ENCODE measurements at regions not wholly inside any gene's neighbourhood (a gene's known extent, or its start where the extent isn't known, plus 50 kb on each side); places are given as distances from the start of the nearest gene placed in this dataset.
"Not testable (repeated sequence)": the region's sequence is repeated elsewhere in the genome, so short reads cannot be mapped to it uniquely, and the experiment has no call there.

DNA sequence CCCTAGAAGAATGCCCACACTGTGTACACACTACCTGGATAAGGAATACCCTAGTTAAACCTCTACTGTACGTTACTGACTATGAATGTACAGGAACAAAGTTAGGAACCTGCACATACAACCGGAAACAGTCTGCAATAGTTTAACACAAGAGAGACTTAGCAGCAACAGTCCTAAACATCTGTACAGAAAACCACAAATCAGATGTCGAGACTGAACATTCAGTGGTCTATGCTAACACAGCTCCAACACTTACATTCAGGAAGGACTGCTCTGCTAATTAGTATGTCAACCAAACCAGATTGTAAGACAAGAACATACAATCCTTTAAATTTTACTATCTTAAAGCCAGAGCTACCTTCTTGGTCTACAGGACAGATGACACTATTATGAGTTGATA is 104.9 kb downstream of the ZNF429 start:
- no TSS peak for BruUV-seq (replicated peaks)
- no peaks in the 10 kb centered on the region for H3K36me3 ChIP-seq (ENCODE audit: control insufficient read depth, insufficient read depth, low read length)
- Mint-ChIP-seq H3K4me3 (ENCODE audit: unreplicated experiment) (no peak overlapping the region), H3K27me3 (ENCODE audit: insufficient read depth, unreplicated experiment) (no peaks in the 10 kb centered on the region), H3K27ac (ENCODE audit: unreplicated experiment) (no peak overlapping the region), H3K4me1 (ENCODE audit: low read depth, unreplicated experiment) (no peaks in the 10 kb centered on the region), H3K9me3 (ENCODE audit: unreplicated experiment) (peaks cover 18% of the 10 kb centered on the region), H3K36me3 (ENCODE audit: insufficient read depth, unreplicated experiment) (peaks cover 5% of the 10 kb centered on the region)
- no peaks in the 10 kb centered on the region for H3K9me3 ChIP-seq
- no peak overlapping the region for H3K4me3 ChIP-seq (ENCODE audit: low read depth, low read length)
- intact Hi-C loops (cut with micrococcal nuclease; ENCODE audit: unreplicated experiment) = no loop called here
- H3K27me3 ChIP-seq (replicated peaks; ENCODE audit: control insufficient read depth, insufficient read depth, low read length) = no peaks in the 10 kb centered on the region
- POLR2A ChIA-PET = no interaction called here
- TF ChIP-seq, protein P1, sequence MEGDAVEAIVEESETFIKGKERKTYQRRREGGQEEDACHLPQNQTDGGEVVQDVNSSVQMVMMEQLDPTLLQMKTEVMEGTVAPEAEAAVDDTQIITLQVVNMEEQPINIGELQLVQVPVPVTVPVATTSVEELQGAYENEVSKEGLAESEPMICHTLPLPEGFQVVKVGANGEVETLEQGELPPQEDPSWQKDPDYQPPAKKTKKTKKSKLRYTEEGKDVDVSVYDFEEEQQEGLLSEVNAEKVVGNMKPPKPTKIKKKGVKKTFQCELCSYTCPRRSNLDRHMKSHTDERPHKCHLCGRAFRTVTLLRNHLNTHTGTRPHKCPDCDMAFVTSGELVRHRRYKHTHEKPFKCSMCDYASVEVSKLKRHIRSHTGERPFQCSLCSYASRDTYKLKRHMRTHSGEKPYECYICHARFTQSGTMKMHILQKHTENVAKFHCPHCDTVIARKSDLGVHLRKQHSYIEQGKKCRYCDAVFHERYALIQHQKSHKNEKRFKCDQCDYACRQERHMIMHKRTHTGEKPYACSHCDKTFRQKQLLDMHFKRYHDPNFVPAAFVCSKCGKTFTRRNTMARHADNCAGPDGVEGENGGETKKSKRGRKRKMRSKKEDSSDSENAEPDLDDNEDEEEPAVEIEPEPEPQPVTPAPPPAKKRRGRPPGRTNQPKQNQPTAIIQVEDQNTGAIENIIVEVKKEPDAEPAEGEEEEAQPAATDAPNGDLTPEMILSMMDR (IDR thresholded peaks at IDR 0.05; ENCODE audit: insufficient read depth in 1 of 2, low read depth in 1 of 2, low read length in 1 of 2, severe bottlenecking in 1 of 2, unreplicated experiment in 1 of 2) = no peak
- no peak for DNase-seq
- no peaks in the 10 kb centered on the region for H3K4me1 ChIP-seq
- CTCF ChIA-PET = no interaction called here

DNA sequence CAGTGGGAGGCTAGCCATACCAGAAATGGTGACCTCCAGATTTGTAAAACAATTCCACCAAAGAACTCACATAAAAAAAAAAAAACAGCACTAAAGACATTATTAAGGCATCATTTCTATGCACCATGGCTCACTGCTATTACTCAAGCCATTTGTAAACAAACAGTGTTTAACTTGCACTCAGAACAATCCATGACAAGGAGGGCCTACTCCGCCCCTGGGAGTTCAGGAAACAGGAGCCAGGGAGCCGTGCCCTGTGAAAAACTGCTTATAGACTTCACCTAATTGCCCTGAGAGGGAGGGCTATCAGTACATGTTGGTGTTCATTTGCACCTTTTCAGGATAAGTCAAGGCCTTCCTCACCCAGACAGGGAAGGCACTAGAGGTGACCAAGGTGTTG is 103.2 kb downstream of the ZNF429 start:
- Mint-ChIP-seq H3K4me3 (ENCODE audit: unreplicated experiment) (no peak overlapping the region), H3K27ac (ENCODE audit: unreplicated experiment) (no peak overlapping the region), H3K9me3 (ENCODE audit: unreplicated experiment) (peaks cover 35% of the 10 kb centered on the region), H3K4me1 (ENCODE audit: low read depth, unreplicated experiment) (no peaks in the 10 kb centered on the region), H3K27me3 (ENCODE audit: insufficient read depth, unreplicated experiment) (no peaks in the 10 kb centered on the region), H3K36me3 (ENCODE audit: insufficient read depth, unreplicated experiment) (peaks cover 5% of the 10 kb centered on the region)
- no TSS peak for BruUV-seq (replicated peaks)
- CTCF ChIA-PET = no interaction called here
- intact Hi-C loops (cut with micrococcal nuclease; ENCODE audit: unreplicated experiment) = no loop called here
- no peak for DNase-seq
- TF ChIP-seq, protein P1 (IDR thresholded peaks at IDR 0.05; ENCODE audit: insufficient read depth in 1 of 2, low read depth in 1 of 2, low read length in 1 of 2, severe bottlenecking in 1 of 2, unreplicated experiment in 1 of 2) = no peak
- Histone ChIP-seq H3K9me3 (no peaks in the 10 kb centered on the region), H3K4me1 (no peaks in the 10 kb centered on the region), H3K27me3 (replicated peaks; ENCODE audit: control insufficient read depth, insufficient read depth, low read length) (no peaks in the 10 kb centered on the region), H3K4me3 (ENCODE audit: low read depth, low read length) (no peak overlapping the region), H3K36me3 (ENCODE audit: control insufficient read depth, insufficient read depth, low read length) (no peaks in the 10 kb centered on the region)
- POLR2A ChIA-PET = no interaction called here

DNA sequence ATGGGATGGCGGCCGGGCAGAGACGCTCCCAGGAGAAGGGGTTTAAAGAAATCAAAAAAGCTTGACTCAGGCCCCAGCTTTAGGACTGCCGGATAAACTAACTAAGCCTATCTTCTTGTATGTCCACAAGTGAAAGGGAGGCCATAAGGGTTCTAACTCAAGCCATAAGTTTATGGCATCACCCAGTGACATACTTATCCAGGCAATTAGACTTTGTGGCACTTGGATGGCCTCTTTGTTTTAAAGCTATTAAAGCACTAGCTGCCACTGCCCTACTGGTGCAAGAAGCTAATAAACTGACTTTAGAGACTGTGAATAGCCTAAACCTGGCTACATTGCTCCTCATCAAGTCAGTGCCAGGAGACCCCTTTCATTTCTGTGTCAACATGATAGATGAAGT is 102.0 kb downstream of the ZNF429 start:
- Histone ChIP-seq H3K4me1 (no peaks in the 10 kb centered on the region), H3K27me3 (replicated peaks; ENCODE audit: control insufficient read depth, insufficient read depth, low read length) (no peaks in the 10 kb centered on the region), H3K4me3 (ENCODE audit: low read depth, low read length) (no peak overlapping the region), H3K9me3 (no peaks in the 10 kb centered on the region), H3K36me3 (ENCODE audit: control insufficient read depth, insufficient read depth, low read length) (no peaks in the 10 kb centered on the region)
- Mint-ChIP-seq H3K4me1 (ENCODE audit: low read depth, unreplicated experiment) (no peaks in the 10 kb centered on the region), H3K27me3 (ENCODE audit: insufficient read depth, unreplicated experiment) (no peaks in the 10 kb centered on the region), H3K4me3 (ENCODE audit: unreplicated experiment) (no peak overlapping the region), H3K36me3 (ENCODE audit: insufficient read depth, unreplicated experiment) (peaks cover 5% of the 10 kb centered on the region), H3K27ac (ENCODE audit: unreplicated experiment) (no peak overlapping the region), H3K9me3 (ENCODE audit: unreplicated experiment) (peaks cover 37% of the 10 kb centered on the region)
- no TSS peak for BruUV-seq (replicated peaks)
- TF ChIP-seq, protein P1 (IDR thresholded peaks at IDR 0.05; ENCODE audit: insufficient read depth in 1 of 2, low read depth in 1 of 2, low read length in 1 of 2, severe bottlenecking in 1 of 2, unreplicated experiment in 1 of 2) = no peak
- intact Hi-C loops (cut with micrococcal nuclease; ENCODE audit: unreplicated experiment) = no loop called here
- ChIA-PET POLR2A (no interaction called here), CTCF (no interaction called here)
- DNase-seq = no peak

DNA sequence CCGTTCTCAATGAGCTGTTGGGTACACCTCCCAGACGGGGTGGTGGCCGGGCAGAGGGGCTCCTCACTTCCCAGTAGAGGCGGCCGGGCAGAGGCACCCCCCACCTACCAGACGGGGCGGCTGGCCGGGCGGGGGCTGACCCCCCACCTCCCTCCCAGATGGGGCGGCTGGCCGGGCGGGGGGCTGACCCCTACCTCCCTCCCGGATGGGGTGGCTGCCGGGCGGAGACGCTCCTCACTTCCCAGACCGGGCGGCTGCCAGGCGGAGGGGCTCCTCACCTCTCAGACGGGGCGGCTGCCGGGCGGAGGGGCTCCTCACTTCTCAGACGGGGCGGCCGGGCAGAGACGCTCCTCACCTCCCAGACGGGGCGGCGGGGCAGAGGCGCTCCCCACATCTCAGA is 101.6 kb downstream of the ZNF429 start:
- CTCF ChIA-PET; H3K4me3 ChIP-seq (ENCODE audit: low read depth, low read length); BruUV-seq (replicated peaks); H3K36me3 Mint-ChIP-seq (ENCODE audit: insufficient read depth, unreplicated experiment); H3K4me1 Mint-ChIP-seq (ENCODE audit: low read depth, unreplicated experiment); H3K9me3 ChIP-seq; H3K4me1 ChIP-seq; H3K4me3 Mint-ChIP-seq (ENCODE audit: unreplicated experiment); intact Hi-C loops (cut with micrococcal nuclease; ENCODE audit: unreplicated experiment); H3K27ac Mint-ChIP-seq (ENCODE audit: unreplicated experiment); H3K27me3 Mint-ChIP-seq (ENCODE audit: insufficient read depth, unreplicated experiment); DNase-seq; H3K27me3 ChIP-seq (replicated peaks; ENCODE audit: control insufficient read depth, insufficient read depth, low read length); POLR2A ChIA-PET; H3K36me3 ChIP-seq (ENCODE audit: control insufficient read depth, insufficient read depth, low read length): not testable (repeated sequence)
- peaks cover 32% of the 10 kb centered on the region for H3K9me3 Mint-ChIP-seq (ENCODE audit: unreplicated experiment)

DNA sequence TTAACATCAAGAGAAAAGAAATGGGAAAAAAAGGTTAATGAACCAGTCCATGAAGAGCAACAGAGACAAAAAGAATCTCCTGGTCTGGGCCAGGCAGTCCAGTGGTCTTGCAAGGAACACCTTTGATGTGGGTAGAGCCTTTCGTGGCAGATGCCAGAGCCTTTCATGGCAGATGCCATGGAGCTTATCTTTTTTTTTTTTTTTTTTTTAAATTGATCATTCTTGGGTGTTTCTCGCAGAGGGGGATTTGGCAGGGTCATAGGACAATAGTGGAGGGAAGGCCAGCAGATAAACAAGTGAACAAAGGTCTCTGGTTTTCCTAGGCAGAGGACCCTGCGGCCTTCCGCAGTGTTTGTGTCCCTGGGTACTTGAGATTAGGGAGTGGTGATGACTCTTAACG is 100.9 kb downstream of the ZNF429 start:
- intact Hi-C loops (cut with micrococcal nuclease; ENCODE audit: unreplicated experiment); H3K4me3 Mint-ChIP-seq (ENCODE audit: unreplicated experiment); H3K4me3 ChIP-seq (ENCODE audit: low read depth, low read length); CTCF ChIA-PET; H3K9me3 ChIP-seq; H3K4me1 ChIP-seq; H3K36me3 Mint-ChIP-seq (ENCODE audit: insufficient read depth, unreplicated experiment); POLR2A ChIA-PET; H3K27me3 ChIP-seq (replicated peaks; ENCODE audit: control insufficient read depth, insufficient read depth, low read length); H3K27ac Mint-ChIP-seq (ENCODE audit: unreplicated experiment); H3K4me1 Mint-ChIP-seq (ENCODE audit: low read depth, unreplicated experiment); DNase-seq; H3K36me3 ChIP-seq (ENCODE audit: control insufficient read depth, insufficient read depth, low read length); H3K27me3 Mint-ChIP-seq (ENCODE audit: insufficient read depth, unreplicated experiment); BruUV-seq (replicated peaks): not testable (repeated sequence)
- peaks cover 27% of the 10 kb centered on the region for H3K9me3 Mint-ChIP-seq (ENCODE audit: unreplicated experiment)

All from Caco-2 (cell line).